ENCODE measurements at regions not wholly inside any gene's neighbourhood (a gene's known extent, or its start where the extent isn't known, plus 50 kb on each side); places are given as distances from the start of the nearest gene placed in this dataset.

DNA sequence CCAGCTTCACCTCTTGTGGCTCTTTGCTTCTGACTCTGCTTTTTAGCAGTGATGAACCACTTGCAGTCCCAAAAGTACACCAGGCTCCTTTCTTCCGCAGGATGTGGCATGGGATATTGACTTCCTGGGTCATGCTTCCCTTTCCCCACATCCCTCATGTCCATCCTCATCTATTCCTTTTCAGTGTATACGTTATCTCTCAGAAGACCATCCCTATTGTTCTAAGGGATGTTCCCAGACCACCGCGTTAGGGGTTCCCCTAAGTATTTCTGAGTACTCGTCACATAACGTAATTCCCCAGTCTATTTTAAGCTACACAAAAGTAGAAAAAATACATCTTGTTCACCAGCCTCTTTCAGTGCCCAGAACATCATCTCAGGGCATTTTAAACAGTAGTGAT is 71.1 kb upstream of the NLGN4X start:
- Histone ChIP-seq H2AFZ (ENCODE audit: low read length) (no peak overlapping the region), H3K27me3 (ENCODE audit: low read length) (no peaks in the 10 kb centered on the region), H3K9me2 (replicated peaks; ENCODE audit: low read length) (no peaks in the 10 kb centered on the region), H3K9ac (ENCODE audit: low read length) (no peak overlapping the region), H3K27ac (ENCODE audit: low read length) (no peak overlapping the region), H3K9me3 (ENCODE audit: low read length) (no peaks in the 10 kb centered on the region), H3K79me2 (ENCODE audit: low read length) (no peaks in the 10 kb centered on the region), H3K4me2 (ENCODE audit: low read length) (no peak overlapping the region), H3K36me3 (ENCODE audit: low read depth, low read length) (no peaks in the 10 kb centered on the region), H3K4me1 (ENCODE audit: insufficient read depth, low read length) (no peaks in the 10 kb centered on the region), H3F3A (ENCODE audit: low read length, unreplicated experiment) (no peaks in the 10 kb centered on the region), H3K4me3 (ENCODE audit: low read length) (no peak overlapping the region), H4K20me1 (ENCODE audit: low read length) (no peaks in the 10 kb centered on the region)
- intact Hi-C loops (cut with micrococcal nuclease): no loop called here
- ATAC-seq (no peak), DNase-seq (no peak)
- BruUV-seq (replicated peaks): no TSS peak
- TF ChIP-seq EZH2 (IDR thresholded peaks at IDR 0.05; ENCODE audit: low read length, unreplicated experiment) (no peak), EZH2phosphoT487 (IDR thresholded peaks at IDR 0.05; ENCODE audit: borderline replicate concordance, low read length) (no peak)
- TF ChIP-seq, protein P1, sequence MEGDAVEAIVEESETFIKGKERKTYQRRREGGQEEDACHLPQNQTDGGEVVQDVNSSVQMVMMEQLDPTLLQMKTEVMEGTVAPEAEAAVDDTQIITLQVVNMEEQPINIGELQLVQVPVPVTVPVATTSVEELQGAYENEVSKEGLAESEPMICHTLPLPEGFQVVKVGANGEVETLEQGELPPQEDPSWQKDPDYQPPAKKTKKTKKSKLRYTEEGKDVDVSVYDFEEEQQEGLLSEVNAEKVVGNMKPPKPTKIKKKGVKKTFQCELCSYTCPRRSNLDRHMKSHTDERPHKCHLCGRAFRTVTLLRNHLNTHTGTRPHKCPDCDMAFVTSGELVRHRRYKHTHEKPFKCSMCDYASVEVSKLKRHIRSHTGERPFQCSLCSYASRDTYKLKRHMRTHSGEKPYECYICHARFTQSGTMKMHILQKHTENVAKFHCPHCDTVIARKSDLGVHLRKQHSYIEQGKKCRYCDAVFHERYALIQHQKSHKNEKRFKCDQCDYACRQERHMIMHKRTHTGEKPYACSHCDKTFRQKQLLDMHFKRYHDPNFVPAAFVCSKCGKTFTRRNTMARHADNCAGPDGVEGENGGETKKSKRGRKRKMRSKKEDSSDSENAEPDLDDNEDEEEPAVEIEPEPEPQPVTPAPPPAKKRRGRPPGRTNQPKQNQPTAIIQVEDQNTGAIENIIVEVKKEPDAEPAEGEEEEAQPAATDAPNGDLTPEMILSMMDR (conservative IDR thresholded peaks at IDR 0.05; ENCODE audit: low read depth, low read length): no peak
- ChIA-PET POLR2A (ENCODE audit: unreplicated experiment) (no interaction called here), CTCF (no interaction called here)

DNA sequence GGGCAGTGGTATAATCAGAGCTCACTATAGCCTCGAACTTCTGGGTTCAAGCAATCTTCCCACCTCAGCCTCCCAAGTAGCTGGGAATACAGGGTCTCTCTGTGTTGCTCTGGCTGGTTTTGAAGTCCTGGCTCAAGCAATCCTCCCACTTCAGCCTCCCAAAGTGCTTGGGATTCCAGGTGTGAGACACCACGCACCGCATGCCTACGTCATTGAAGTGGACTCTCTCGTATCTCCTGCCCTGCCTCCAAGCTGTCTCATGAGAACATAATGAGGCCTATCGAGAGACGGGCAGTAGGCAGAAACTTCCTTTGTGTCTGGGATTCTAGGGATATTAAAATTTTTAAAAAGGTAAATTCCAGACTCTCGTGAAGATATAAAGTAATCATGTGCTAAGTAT is 65.0 kb upstream of the NLGN4X start:
- Histone ChIP-seq H3K79me2 (ENCODE audit: low read length) (no peaks in the 10 kb centered on the region), H3K36me3 (ENCODE audit: low read depth, low read length) (no peaks in the 10 kb centered on the region), H3F3A (ENCODE audit: low read length, unreplicated experiment) (no peaks in the 10 kb centered on the region), H3K27ac (ENCODE audit: low read length) (no peak overlapping the region), H3K9me2 (replicated peaks; ENCODE audit: low read length) (no peaks in the 10 kb centered on the region), H3K4me2 (ENCODE audit: low read length) (no peak overlapping the region), H3K9me3 (ENCODE audit: low read length) (no peaks in the 10 kb centered on the region), H3K4me3 (ENCODE audit: low read length) (no peak overlapping the region), H2AFZ (ENCODE audit: low read length) (no peak overlapping the region), H3K4me1 (ENCODE audit: insufficient read depth, low read length) (no peaks in the 10 kb centered on the region), H3K27me3 (ENCODE audit: low read length) (no peaks in the 10 kb centered on the region), H4K20me1 (ENCODE audit: low read length) (no peaks in the 10 kb centered on the region), H3K9ac (ENCODE audit: low read length) (no peak overlapping the region)
- DNase-seq (no peak), ATAC-seq (no peak)
- ChIA-PET POLR2A (ENCODE audit: unreplicated experiment) (no interaction called here), CTCF (no interaction called here)
- BruUV-seq (replicated peaks): no TSS peak
- intact Hi-C loops (cut with micrococcal nuclease): no loop called here
- TF ChIP-seq, protein P1 (conservative IDR thresholded peaks at IDR 0.05; ENCODE audit: low read depth, low read length): no peak

- TF ChIP-seq EZH2 (IDR thresholded peaks at IDR 0.05; ENCODE audit: low read length, unreplicated experiment): no peak
- TF ChIP-seq, protein P1 (conservative IDR thresholded peaks at IDR 0.05; ENCODE audit: low read depth, low read length): no peak
- TF ChIP-seq EZH2phosphoT487 (IDR thresholded peaks at IDR 0.05; ENCODE audit: borderline replicate concordance, low read length): no peak
- Histone ChIP-seq H3K9me3 (ENCODE audit: low read length) (no peaks in the 10 kb centered on the region), H3K9ac (ENCODE audit: low read length) (no peak overlapping the region), H2AFZ (ENCODE audit: low read length) (no peak overlapping the region), H3K79me2 (ENCODE audit: low read length) (no peaks in the 10 kb centered on the region), H4K20me1 (ENCODE audit: low read length) (no peaks in the 10 kb centered on the region), H3K9me2 (replicated peaks; ENCODE audit: low read length) (no peaks in the 10 kb centered on the region), H3K36me3 (ENCODE audit: low read depth, low read length) (no peaks in the 10 kb centered on the region), H3K4me1 (ENCODE audit: insufficient read depth, low read length) (no peaks in the 10 kb centered on the region), H3K27ac (ENCODE audit: low read length) (no peak overlapping the region), H3K4me2 (ENCODE audit: low read length) (no peak overlapping the region), H3K27me3 (ENCODE audit: low read length) (no peaks in the 10 kb centered on the region), H3K4me3 (ENCODE audit: low read length) (no peak overlapping the region), H3F3A (ENCODE audit: low read length, unreplicated experiment) (no peaks in the 10 kb centered on the region)
- no TSS peak for BruUV-seq (replicated peaks)
- CTCF ChIA-PET: no interaction called here
- ATAC-seq: no peak
- POLR2A ChIA-PET (ENCODE audit: unreplicated experiment): no interaction called here
- intact Hi-C loops (cut with micrococcal nuclease): no loop called here
- DNase-seq: no peak
Measured at GRCh38 chrX:6292599-6292998, 63.9 kb upstream of the NLGN4X start.
